NCI-H446 treated with DMSO at 0.1 percent for 48 hours (cell line): ENCODE measurements at regions not wholly inside any gene's neighbourhood (a gene's known extent, or its start where the extent isn't known, plus 50 kb on each side); places are given as distances from the start of the nearest gene placed in this dataset.

Experiments
- DNase-seq: peaks from one replicate; lab custom pipeline; 2025; lab: John Stamatoyannopoulos, UW

- no peak for DNase-seq
Measured at GRCh38 chr1:58136387-58136786, 410.1 kb downstream of the OMA1 start.

DNA sequence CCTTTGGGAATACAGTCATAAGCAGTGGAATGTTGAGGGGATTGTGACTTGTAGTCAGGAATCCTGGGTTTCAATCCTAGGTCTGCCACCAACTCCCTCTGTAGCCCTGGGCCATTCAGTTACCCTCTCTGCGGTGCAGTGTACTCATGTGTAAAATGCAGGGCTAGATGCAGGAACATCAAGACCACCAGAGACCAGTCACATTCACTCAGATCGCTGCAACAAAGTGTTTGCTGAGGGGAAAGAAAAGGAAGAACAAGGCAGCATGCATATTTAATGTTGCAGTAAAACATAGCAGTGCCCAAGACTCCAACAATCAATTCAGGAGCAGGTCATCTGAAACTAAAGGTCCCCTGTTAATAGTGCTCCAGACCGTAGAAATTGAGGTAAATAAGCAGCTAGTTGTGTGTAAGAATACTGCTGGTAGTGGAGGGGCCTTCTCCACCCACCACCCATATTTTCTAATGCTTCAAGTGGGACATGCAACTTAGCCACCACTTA lies 410.7 kb downstream of the OMA1 start:
- DNase-seq: no peak

DNA sequence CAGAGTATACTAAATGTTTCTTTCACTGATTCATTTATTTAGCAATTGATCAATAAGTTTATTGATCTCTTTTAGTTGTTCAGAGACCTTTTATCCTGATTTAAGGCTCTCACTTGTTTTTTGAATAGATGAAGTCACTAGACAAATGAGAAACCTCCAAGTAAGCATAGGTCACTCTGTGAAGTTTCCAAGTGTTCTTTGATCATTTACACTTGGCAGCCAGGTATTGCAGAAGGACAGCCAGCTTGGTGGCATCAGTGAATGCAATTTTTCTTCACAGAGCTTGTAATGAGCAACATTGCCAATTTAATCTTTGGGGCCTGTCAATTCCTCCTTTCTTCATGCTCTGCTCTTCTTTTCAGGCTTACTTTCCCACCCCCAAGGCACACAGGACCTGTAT lies 413.0 kb downstream of the OMA1 start:
- DNase-seq: no peak

- no peak for DNase-seq
Measured at GRCh38 chr1:58123051-58123450, 423.5 kb downstream of the OMA1 start.

DNA sequence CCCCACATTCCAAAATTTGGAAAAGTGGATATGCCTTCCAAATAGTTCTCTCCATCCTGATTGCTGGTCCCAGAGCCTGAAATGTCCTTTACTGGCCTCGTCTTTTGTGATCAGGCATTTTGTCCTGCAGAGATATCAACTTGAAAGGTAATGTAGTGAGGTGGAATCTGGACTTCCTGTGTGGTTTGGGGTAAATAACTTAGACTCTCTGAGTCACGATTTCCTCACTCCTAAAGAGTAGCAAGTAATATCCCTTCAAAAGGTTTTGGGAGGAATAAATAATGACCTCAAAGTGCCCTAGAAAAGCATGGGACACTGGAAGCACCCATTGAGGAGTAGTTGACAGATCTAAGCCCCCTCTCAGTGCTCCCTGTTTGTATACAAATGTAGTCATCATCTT lies 426.6 kb downstream of the OMA1 start:
- DNase-seq: no peak

- no peak for DNase-seq
Measured at GRCh38 chr1:58116284-58116683, 430.2 kb downstream of the OMA1 start.

GRCh38 chr1:58109646-58110200 lies 436.8 kb downstream of the OMA1 start:
- no peak for DNase-seq

- DNase-seq: no peak
Measured at GRCh38 chr1:58108783-58109182, 437.7 kb downstream of the OMA1 start.

DNA sequence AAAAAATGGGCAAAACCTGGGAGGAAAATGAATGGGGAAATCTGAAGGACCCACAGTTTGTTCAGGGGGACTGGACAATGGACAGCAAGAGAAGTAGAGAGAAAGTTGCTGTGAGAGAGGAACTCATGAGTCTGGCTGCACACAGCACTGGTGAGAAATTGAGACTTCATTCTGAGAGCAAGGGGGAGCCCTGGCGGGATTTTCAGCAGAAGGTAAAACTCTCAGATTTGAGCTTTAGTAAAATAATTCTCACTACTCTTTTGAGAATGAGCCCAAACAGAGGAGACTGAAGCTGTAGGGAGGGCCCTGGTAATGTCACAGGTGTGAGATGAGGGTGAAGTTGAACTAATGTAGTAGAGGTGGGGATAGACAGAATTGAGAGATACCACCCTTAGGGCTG lies 438.6 kb downstream of the OMA1 start:
- no peak for DNase-seq

GRCh38 chr1:58104960-58105359 lies 441.6 kb downstream of the OMA1 start:
- no peak for DNase-seq

GRCh38 chr1:58096714-58097113 lies 449.8 kb downstream of the OMA1 start:
- DNase-seq: no peak

DNA sequence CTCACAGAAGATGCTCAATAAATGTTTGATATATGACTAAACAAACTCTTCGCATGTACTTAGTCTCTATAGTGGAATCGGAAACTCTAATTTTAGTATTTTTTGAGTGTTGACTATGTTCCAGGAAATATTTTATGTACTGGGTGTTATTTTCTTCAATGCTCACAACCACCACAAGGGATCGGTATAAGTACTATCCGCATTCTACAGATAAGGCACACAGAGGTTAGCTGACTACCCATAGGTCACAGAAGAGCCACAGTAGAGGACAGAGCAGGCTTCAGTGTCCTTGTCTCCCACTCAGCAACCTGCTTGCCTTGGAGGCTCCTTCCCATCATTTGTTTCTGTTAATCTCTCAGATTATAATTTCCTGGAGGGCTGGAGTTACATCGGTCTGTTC lies 451.3 kb downstream of the OMA1 start:
- DNase-seq: no peak

DNA sequence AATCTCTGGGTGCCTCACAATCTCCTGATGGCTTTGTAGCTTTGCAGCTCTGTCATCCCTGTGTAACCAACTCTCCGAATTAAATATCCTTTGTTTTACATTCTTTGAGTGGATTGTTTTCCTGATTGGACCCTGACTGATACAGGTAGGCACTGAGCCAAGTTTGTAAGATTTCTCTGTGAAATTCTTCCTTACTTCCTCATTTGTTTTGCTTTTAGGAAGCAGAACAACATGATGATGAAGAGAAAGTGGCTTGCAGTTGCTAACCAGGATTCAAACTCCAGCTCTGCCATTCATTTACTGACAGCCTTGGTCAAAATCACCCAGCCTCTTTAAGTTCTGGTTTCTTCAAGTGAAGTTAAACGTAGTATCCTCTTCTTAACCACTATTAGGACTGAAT lies 452.3 kb downstream of the OMA1 start:
- no peak for DNase-seq

DNA sequence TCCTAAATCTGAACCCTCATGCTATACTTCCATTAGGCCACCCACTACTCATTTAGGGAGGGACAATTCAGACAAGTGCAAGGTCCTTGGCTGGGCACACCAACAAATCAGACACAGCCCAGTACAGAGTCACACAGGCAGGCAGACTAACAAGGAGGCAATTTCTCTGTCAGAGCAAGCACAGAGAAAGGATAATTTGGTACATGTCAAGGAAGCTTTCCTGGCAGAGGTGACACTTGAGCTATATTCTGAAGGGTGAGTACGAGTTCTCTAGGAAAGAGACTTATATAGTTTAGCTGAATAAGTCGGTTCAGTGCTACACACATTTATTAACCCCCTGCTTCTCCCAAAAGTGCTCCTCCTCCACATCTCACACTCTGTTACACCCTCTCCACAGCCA lies 455.9 kb downstream of the OMA1 start:
- no peak for DNase-seq

DNA sequence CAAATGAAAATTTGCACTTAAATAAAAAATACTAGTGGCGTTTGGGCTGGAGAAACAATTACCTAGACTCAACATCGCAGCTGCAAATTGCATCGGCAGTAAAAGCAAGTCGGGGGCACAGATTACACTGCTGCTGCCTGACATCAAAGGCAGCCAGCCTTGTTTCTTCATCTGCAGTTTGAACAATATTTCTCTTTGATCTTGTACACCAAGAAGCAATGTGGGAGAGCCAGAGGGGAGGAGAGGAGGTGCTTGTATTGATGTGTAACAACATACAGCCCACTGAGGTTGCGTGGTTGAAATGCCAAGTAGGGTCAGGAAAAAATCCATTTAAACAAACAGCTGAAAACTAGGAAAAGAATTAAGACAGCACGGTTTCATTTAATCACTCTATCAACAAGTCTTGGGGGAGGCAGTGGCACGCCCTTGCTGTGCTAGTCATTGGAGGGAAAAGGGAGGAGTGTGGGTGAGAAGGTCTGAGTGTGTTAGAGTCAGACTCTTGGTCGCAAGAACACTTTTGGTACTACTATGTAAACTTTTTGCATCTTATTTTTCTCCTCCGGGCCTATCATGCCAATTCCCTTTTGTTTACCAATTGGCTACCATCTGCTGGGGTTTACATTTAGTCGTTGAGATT lies 456.5 kb downstream of the OMA1 start:
- DNase-seq: no peak

- DNase-seq: no peak
Measured at GRCh38 chr1:58084266-58084665, 462.3 kb downstream of the OMA1 start.

DNA sequence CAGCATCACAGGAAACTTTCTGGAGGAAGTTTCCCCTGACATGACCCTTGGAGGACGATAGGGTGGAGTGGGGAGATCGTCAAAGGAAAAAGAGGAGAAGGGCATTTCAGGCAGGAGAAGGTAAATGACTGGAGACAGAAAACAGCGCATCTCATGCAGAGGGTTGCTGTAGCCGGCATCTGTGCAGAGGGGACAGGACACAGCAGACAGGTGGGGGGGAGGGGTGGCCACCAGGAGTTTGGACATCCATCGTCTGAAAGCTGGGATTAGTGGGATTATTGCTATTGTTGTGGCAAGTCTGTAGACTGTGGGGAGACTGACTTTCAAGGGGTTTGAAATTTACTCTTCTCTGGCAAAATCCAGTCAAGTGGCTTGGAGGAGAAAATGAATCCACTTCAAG lies 463.9 kb downstream of the OMA1 start:
- DNase-seq: no peak

DNA sequence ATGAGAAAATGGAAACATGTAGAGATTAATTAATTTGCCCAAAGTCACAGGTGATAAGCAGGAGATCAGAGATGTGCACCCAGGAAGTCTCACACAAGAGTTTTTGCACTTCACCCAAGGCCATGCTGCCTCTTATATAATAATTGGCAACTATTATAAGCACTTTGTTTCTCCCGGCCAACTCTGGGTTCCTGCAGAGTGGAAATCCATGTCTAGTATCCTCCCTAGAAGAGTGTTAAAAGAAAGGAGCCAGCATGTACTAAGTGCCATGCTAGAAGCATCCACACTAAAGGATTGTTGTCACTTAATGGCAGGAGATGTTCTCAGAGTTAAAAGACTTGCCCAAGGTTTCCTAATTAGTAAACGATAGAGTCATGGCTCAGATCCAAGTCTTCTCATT lies 470.3 kb downstream of the OMA1 start:
- no peak for DNase-seq

DNA sequence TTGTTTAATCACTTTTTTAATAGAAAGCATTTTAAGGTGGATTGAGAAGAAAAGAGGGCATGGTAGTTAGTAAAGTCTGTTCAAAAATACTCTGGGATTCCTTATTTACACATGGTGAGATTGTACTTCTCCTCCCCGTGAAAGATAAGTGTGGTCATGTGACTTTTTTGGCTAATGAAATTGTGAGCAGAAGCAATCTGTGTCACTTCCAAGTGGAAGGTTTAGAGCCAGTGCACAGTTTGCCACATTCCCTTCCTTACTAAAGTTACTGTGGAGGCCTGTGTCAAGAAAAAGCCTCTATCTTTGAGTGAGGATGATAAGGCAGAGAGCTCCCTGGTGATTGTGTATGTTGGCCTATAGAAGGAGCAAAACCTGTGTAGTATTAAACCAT lies 471.3 kb downstream of the OMA1 start:
- DNase-seq: no peak

DNA sequence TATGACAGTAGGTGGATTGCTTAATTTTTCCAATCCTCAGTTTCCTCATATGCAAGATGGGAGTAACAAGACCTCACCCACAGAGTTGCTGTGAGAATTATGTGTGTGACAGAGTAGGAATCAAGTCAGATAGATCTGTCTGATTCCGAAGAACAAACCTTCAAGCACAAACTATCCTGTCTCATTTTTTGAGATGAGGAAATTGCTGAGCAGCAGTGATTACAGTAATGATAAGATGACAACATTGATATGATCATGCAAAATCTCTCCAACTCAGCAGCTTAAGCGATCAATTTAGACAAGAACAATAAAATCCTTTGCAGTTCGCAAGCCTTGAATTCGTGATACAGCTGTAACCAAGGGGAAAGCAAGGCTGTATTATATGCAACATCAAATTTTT lies 474.1 kb downstream of the OMA1 start:
- DNase-seq: no peak

DNA sequence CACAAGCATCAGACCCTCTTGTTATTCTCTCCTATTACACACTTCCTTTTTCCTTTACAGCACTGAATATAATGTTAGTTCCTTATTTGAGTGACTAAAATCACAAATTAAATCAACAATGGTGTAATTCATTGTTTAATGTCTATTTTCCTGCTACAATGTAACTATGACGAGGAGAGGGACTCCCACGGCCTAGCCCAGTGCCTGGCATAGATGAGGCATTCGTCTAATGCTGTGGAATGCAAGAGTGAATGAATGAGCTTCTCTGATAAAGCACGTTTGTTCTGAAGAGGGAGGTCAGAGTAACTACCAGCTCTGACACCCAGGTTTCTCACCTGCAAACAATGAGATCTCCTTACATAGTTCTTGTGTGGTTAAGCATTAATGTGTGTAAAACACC lies 479.4 kb downstream of the OMA1 start:
- DNase-seq: no peak

- DNase-seq: no peak
Measured at GRCh38 chr1:58065520-58065919, 481.0 kb downstream of the OMA1 start.

- no peak for DNase-seq
Measured at GRCh38 chr1:58064166-58064565, 482.4 kb downstream of the OMA1 start.

GRCh38 chr1:58063095-58063494 lies 483.4 kb downstream of the OMA1 start:
- no peak for DNase-seq
